K562 (cell line): ENCODE measurements at regions not wholly inside any gene's neighbourhood (a gene's known extent, or its start where the extent isn't known, plus 50 kb on each side); places are given as distances from the start of the nearest gene placed in this dataset.

Experiments
- ATAC-seq: fragments of 200-7000 bp; cut with Tn5 transposase; 3 replicates; pipeline ENCODE4 v1.9.1; 2020; ENCODE audit warnings: moderate library complexity
- BruUV-seq: library from RNA; stranded (reverse); fragments of 400-500 nt; replicated peaks from 2 replicates; lab custom pipeline; 2021; lab: Mats Ljungman, UMichigan
- CTCF ChIA-PET: fragments of 300-600 bp; formaldehyde crosslinking; extraction: SDS; loops from one replicate; lab custom pipeline; 2021; ENCODE audit warnings: low intra/inter-chr PET ratio; lab: Yijun Ruan, JAX
- POLR2A ChIA-PET: fragments of 300-600, 350-650 bp; sonication (Branson Sonifier 250); formaldehyde crosslinking; extraction: SDS; loops from one replicate; lab custom pipeline; 2021; ENCODE audit warnings: antibody characterized with exemption, inconsistent platforms; lab: Yijun Ruan, JAX
- DNase-seq, 4 experiments: peaks; one replicate each; pipeline versions ENCODE4 v3.0.0 to v3.0.0-alpha.2; 2011 to 2018; ENCODE audit warnings: low spot score in 3 of 4, mixed read lengths in 3 of 4; ENCODE audit errors: extremely low read depth in 1 of 4
- FAIRE-seq: peaks from 2 replicates; lab custom pipeline; 2011; peaks lifted over from hg19 to GRCh38; lab: Jason Lieb, UNC
- H2AFZ ChIP-seq: 2 replicates; pipeline ENCODE4 v1.6.0; 2011; ENCODE audit warnings: low read depth, low read length, control low read depth, inconsistent platforms
- H3K27ac ChIP-seq: fragments of 200-600 bp; 3 replicates; pipeline ENCODE4 v1.8.0; 2011; ENCODE audit warnings: low read depth, mild to moderate bottlenecking, control low read depth, inconsistent platforms, low read length, moderate library complexity, mixed read lengths; ENCODE audit errors: extremely low read depth
- H3K27me3 ChIP-seq, 2 experiments: fragments of 300-600 bp in 1 of 2; 2 replicates in 1 of 2; 3 replicates in 1 of 2; pipeline versions ENCODE4 v1.6.0 to v1.8.0; 2011; ENCODE audit warnings: inconsistent platforms in 2 of 2, low read length in 2 of 2, mild to moderate bottlenecking in 1 of 2, mixed read lengths in 1 of 2, moderate library complexity in 1 of 2; ENCODE audit not compliant: control insufficient read depth in 2 of 2, insufficient read depth in 2 of 2
- H3K36me3 ChIP-seq: fragments of 300-600 bp; 3 replicates; pipeline ENCODE4 v1.8.0; 2011; ENCODE audit warnings: mild to moderate bottlenecking, low read length, inconsistent platforms; ENCODE audit not compliant: control insufficient read depth, insufficient read depth
- H3K4me1 ChIP-seq, 2 experiments: fragments of 200-600 bp in 1 of 2; replicated peaks in 1 of 2; 2 replicates in 1 of 2; 3 replicates in 1 of 2; pipeline versions ENCODE4 v1.5.1 to v1.8.0; 2011; ENCODE audit warnings: inconsistent platforms in 2 of 2, low read length in 2 of 2, mild to moderate bottlenecking in 1 of 2, mixed read lengths in 1 of 2, moderate library complexity in 1 of 2; ENCODE audit not compliant: control insufficient read depth in 2 of 2, insufficient read depth in 2 of 2
- H3K4me2 ChIP-seq: 2 replicates; pipeline ENCODE4 v1.6.1; 2011; ENCODE audit warnings: low read length, control low read depth, inconsistent platforms, mixed read lengths; ENCODE audit not compliant: insufficient read depth
- H3K4me3 ChIP-seq: fragments of 200-600 bp; sonication (generic), shearing (Covaris generic); 2 replicates; pipeline ENCODE4 v1.5.1; 2016; ENCODE audit warnings: control low read depth, inconsistent platforms
- H3K79me2 ChIP-seq: fragments of 200-600 bp; 3 replicates; pipeline ENCODE4 v1.8.0; 2011; ENCODE audit warnings: low read length, inconsistent platforms; ENCODE audit not compliant: control insufficient read depth, insufficient read depth
- H3K9ac ChIP-seq, 2 experiments: 2 replicates each; pipeline versions ENCODE4 v1.6.0 to v1.6.1; 2011; ENCODE audit warnings: low read depth in 2 of 2, low read length in 2 of 2, control low read depth in 1 of 2, inconsistent platforms in 1 of 2, mild to moderate bottlenecking in 1 of 2, mixed read lengths in 1 of 2; ENCODE audit not compliant: insufficient read depth in 1 of 2
- H3K9me1 ChIP-seq: one replicate; pipeline ENCODE4 v1.6.0; 2011; ENCODE audit warnings: inconsistent platforms, mild to moderate bottlenecking, low read length, moderate library complexity; ENCODE audit not compliant: control insufficient read depth, insufficient read depth
- H3K9me3 ChIP-seq: replicated peaks from 2 replicates; pipeline ENCODE4 v1.5.1; 2011; ENCODE audit warnings: low read depth, low read length, inconsistent platforms; ENCODE audit not compliant: control insufficient read depth, insufficient read depth
- H4K20me1 ChIP-seq: replicated peaks from 2 replicates; pipeline ENCODE4 v1.6.1; 2011; ENCODE audit warnings: low read length, inconsistent platforms, mixed read lengths; ENCODE audit not compliant: control insufficient read depth, insufficient read depth
- ATF2 ChIP-seq: sonication (generic); formaldehyde crosslinking; IDR thresholded peaks from 2 replicates; pipeline ENCODE4 v1.8.1; 2022; ENCODE audit warnings: missing genetic modification reagents
- BHLHE40 ChIP-seq: IDR thresholded peaks from 2 replicates; pipeline ENCODE4 v1.6.1; 2011; ENCODE audit warnings: low read length, improper control_type of control experiment
- EGR1 ChIP-seq: fragments of 450-650 bp; conservative IDR thresholded peaks from 2 replicates; pipeline ENCODE4 v1.6.1; 2017; ENCODE audit warnings: mild to moderate bottlenecking
- ETV6 ChIP-seq, 3 experiments: fragments of 150-350 bp in 1 of 3; sonication (generic) in 1 of 3; formaldehyde crosslinking in 1 of 3; IDR thresholded peaks; 2 replicates each; pipeline versions ENCODE4 v1.6.1 to v1.8.0; 2014 to 2022; ENCODE audit warnings: borderline replicate concordance in 2 of 3, low read depth in 2 of 3, antibody characterized with exemption in 1 of 3, low read length in 1 of 3, mild to moderate bottlenecking in 1 of 3, missing genetic modification reagents in 1 of 3
- FOXP4 ChIP-seq: sonication (generic); formaldehyde crosslinking; IDR thresholded peaks from 2 replicates; pipeline ENCODE4 v1.8.0; 2022; ENCODE audit warnings: mild to moderate bottlenecking, missing genetic modification reagents, borderline replicate concordance
- GABPB2 ChIP-seq: fragments of 250-450 bp; sonication (Bioruptor Pico); conservative IDR thresholded peaks from 2 replicates; pipeline ENCODE4 v1.5.1; 2021; ENCODE audit warnings: mild to moderate bottlenecking
- IRF1 ChIP-seq: sonication (generic); formaldehyde crosslinking; IDR thresholded peaks from 2 replicates; pipeline ENCODE4 v1.8.0; 2022; ENCODE audit warnings: missing genetic modification reagents, mild to moderate bottlenecking, borderline replicate concordance
- PCBP2 ChIP-seq: fragments of 200-400 bp; formaldehyde crosslinking; IDR thresholded peaks from 2 replicates; pipeline ENCODE4 v1.6.1; 2018; ENCODE audit warnings: low read length, low read depth, mild to moderate bottlenecking, moderate library complexity; ENCODE audit not compliant: poor library complexity, severe bottlenecking
- PTRF ChIP-seq: fragments of 450-650 bp; IDR thresholded peaks from 2 replicates; pipeline ENCODE4 v1.6.1; 2016; ENCODE audit warnings: mild to moderate bottlenecking, missing genetic modification characterization, missing compliant biosample characterization
- RAD21 ChIP-seq, 2 experiments: fragments of 250-450 bp in 1 of 2; fragments of 450-650 bp in 1 of 2; sonication (Bioruptor Pico) in 1 of 2; formaldehyde crosslinking in 1 of 2; IDR thresholded peaks in 1 of 2; conservative IDR thresholded peaks in 1 of 2; 2 replicates each; pipeline versions ENCODE4 v1.4.0 to v1.8.0; 2020 to 2022; ENCODE audit warnings: mild to moderate bottlenecking in 2 of 2, moderate library complexity in 1 of 2
- ZEB2 ChIP-seq: fragments of 450-650 bp; IDR thresholded peaks from 2 replicates; pipeline ENCODE4 v1.6.1; 2016
- ZNF717 ChIP-seq: fragments of 250-450 bp; sonication (Bioruptor Pico); IDR thresholded peaks from 2 replicates; pipeline ENCODE4 v1.5.0; 2021
- ZZZ3 ChIP-seq: fragments of 450-650 bp; IDR thresholded peaks from 2 replicates; pipeline ENCODE4 v1.6.1; 2016; ENCODE audit warnings: antibody characterized with exemption, mild to moderate bottlenecking, moderate library complexity
- WGBS: fragments of 100-300 bp; shearing (Covaris generic); methylation state at CpG from one replicate; pipeline ENCODE4 v1.1.6; 2016; ENCODE audit warnings: low coverage, mixed read lengths; ENCODE audit not compliant: insufficient coverage; ENCODE audit errors: missing lambda C conversion rate; 5-methylcytosine and 5-hydroxymethylcytosine counted together
- in situ Hi-C: fragments of 300-500 bp; cut with MboI; formaldehyde crosslinking; loops from 4 replicates; pipeline ENCODE4 v1.15.0; 2018; ENCODE audit warnings: inconsistent platforms, mixed read lengths
- intact Hi-C: fragments of 100-400 bp; cut with micrococcal nuclease; formaldehyde crosslinking; loops from 2 replicates; pipeline ENCODE4 v1.14.2; 2022

- Histone ChIP-seq H3K27ac (no peak overlapping the region), H3K4me1 (no peaks in the 10 kb centered on the region), H3K9me3 (no peaks in the 10 kb centered on the region; the same call in 1 of the 2 replicates), H2AFZ (no peak overlapping the region), H3K79me2 (no peaks in the 10 kb centered on the region), H3K9me1 (no peaks in the 10 kb centered on the region), H3K4me3 (no peak overlapping the region), H3K27me3 (no peaks in the 10 kb centered on the region), H4K20me1 (no peaks in the 10 kb centered on the region), H3K9ac (no peak overlapping the region), H3K4me2 (no peak overlapping the region), H3K36me3 (no peaks in the 10 kb centered on the region)
- intact Hi-C loops (no loop called here), in situ Hi-C loops (no loop called here)
- ATAC-seq (no peak), FAIRE-seq (no peak), DNase-seq (no peak)
- ChIA-PET POLR2A (no interaction called here), CTCF (no interaction called here)
- no peak for TF ChIP-seq PTRF (tag)
- TF ChIP-seq ZEB2 = no peak
- no peak for TF ChIP-seq ETV6 (IDR thresholded peaks at IDR 0.05; ENCODE audit: borderline replicate concordance in 1 of 2, low read depth in 2 of 2, low read length in 1 of 2)
- no peak for TF ChIP-seq ETV6 (CRISPR knock-in tag; IDR thresholded peaks at IDR 0.05; ENCODE audit: borderline replicate concordance)
- no peak for TF ChIP-seq RAD21 (CRISPR knock-in tag; conservative IDR thresholded peaks at IDR 0.05 in 1 of 2, IDR thresholded peaks at IDR 0.05 in 1 of 2)
- TF ChIP-seq GABPB2 (CRISPR knock-in tag) = no peak
- no peak for TF ChIP-seq IRF1 (CRISPR knock-in tag)
- no peak for TF ChIP-seq PCBP2
- TF ChIP-seq ZZZ3 = no peak
- no peak for TF ChIP-seq EGR1
- TF ChIP-seq ZNF717 (CRISPR knock-in tag) = no peak
- TF ChIP-seq FOXP4 (CRISPR knock-in tag) = no peak
- TF ChIP-seq BHLHE40 = no peak
- TF ChIP-seq ATF2 (CRISPR knock-in tag) = no peak
- WGBS = 0% methylated on average over 1 of the region's 1 CpG
- no TSS peak for BruUV-seq
These were observed 808.5 kb upstream of the ZWINT start for GRCh38 chr10:57169597-57169996.
